ENCODE measurements at regions not wholly inside any gene's neighbourhood (a gene's known extent, or its start where the extent isn't known, plus 50 kb on each side); places are given as distances from the start of the nearest gene placed in this dataset.

DNA sequence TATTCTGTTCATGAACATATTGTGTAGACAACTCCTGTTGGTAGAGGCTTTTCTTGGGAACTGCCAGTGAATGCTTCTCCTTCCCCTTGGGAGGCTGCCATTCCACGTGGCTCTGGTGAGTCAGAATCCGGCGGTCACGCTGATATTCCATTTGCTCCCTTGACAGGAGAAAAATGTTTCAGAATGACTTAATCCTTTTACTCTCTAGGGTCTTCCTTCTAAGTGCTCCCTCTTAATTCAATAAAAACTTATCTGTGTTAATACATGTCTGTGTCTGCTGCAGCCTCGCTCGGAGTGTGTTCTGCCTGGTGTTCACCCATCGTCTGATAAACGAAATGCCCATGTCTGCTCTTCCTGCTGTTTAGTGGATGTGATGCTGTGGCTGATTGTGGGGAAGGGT, 278.6 kb downstream of the ARHGAP12 start:
- no peaks in the 10 kb centered on the region for H3K9me3 ChIP-seq
- no peaks in the 10 kb centered on the region for H3K36me3 ChIP-seq (replicated peaks in 1 of 2; ENCODE audit: insufficient read depth in 1 of 2, low read depth in 2 of 2)
- DNase-seq (peak; percentile 28 to 50 (median 42)), ATAC-seq (no peak)
- H3K27ac ChIP-seq, result no peak overlapping the region
- no peak overlapping the region for H3K4me3 ChIP-seq
- 71 to 74% methylated on average over 8 of the region's 8 CpGs for WGBS, 2 donors
- H3K27me3 ChIP-seq, result no peaks in the 10 kb centered on the region
- no peak for TF ChIP-seq POLR2A (IDR thresholded peaks at IDR 0.05)
- TF ChIP-seq, protein P1, sequence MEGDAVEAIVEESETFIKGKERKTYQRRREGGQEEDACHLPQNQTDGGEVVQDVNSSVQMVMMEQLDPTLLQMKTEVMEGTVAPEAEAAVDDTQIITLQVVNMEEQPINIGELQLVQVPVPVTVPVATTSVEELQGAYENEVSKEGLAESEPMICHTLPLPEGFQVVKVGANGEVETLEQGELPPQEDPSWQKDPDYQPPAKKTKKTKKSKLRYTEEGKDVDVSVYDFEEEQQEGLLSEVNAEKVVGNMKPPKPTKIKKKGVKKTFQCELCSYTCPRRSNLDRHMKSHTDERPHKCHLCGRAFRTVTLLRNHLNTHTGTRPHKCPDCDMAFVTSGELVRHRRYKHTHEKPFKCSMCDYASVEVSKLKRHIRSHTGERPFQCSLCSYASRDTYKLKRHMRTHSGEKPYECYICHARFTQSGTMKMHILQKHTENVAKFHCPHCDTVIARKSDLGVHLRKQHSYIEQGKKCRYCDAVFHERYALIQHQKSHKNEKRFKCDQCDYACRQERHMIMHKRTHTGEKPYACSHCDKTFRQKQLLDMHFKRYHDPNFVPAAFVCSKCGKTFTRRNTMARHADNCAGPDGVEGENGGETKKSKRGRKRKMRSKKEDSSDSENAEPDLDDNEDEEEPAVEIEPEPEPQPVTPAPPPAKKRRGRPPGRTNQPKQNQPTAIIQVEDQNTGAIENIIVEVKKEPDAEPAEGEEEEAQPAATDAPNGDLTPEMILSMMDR (IDR thresholded peaks at IDR 0.05), result no peak
- intact Hi-C loops (cut with DNase I), result no loop called here
- no peaks in the 10 kb centered on the region for H3K4me1 ChIP-seq

DNA sequence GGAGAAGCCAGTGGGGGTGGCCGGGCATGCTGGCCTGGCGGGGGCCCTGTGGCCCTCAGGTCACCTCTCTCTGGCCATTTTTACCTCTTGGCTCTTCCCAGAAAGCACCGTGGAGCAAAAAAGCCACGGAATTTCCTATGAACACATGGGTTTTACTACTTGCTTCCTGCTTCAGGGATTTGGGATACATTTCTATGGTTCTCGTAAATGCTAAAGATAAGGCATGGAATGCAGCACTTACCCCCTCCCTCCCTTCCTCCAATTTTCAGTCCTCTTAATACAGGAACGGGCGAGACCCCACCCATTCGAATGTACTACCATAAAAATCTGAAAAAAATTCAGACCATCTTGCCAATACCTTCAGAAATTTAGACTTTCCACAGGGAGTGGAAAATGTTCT, 279.7 kb downstream of the ARHGAP12 start:
- no peak for DNase-seq
- Histone ChIP-seq H3K27ac (no peak overlapping the region), H3K36me3 (replicated peaks in 1 of 2; ENCODE audit: insufficient read depth in 1 of 2, low read depth in 2 of 2) (no peaks in the 10 kb centered on the region), H3K4me3 (no peak overlapping the region), H3K9me3 (no peaks in the 10 kb centered on the region), H3K27me3 (no peaks in the 10 kb centered on the region), H3K4me1 (no peaks in the 10 kb centered on the region)
- TF ChIP-seq, protein P1 (IDR thresholded peaks at IDR 0.05), result no peak
- no peak for TF ChIP-seq POLR2A (IDR thresholded peaks at IDR 0.05)
- 54 to 70% methylated on average over 8 of the region's 8 CpGs for WGBS, 2 donors
- no peak for ATAC-seq
- intact Hi-C loops (cut with DNase I), result no loop called here

DNA sequence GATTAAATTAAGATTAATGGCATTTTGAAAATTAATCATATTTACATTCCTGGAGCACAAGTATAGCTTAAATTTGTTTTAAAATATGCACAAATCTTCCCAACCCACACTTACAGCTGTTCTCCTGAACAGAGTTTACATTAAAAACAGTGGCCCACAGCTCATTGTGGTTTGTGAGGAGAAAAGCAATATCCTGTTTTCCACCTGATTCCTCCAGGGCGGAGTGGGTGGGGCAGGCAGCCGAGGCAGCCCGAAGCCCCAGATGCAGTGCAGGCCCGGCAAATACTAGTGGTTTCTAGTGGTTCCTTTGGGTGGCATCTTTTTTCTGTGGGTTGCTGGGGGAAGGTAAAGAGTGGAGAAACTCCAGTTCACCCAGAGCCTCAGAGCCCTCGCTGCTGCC, 280.8 kb downstream of the ARHGAP12 start:
- H3K27ac ChIP-seq, result no peak overlapping the region
- no peak overlapping the region for H3K4me3 ChIP-seq
- no peak for TF ChIP-seq POLR2A (IDR thresholded peaks at IDR 0.05)
- TF ChIP-seq, protein P1 (IDR thresholded peaks at IDR 0.05), result no peak
- H3K36me3 ChIP-seq (replicated peaks in 1 of 2; ENCODE audit: insufficient read depth in 1 of 2, low read depth in 2 of 2), result no peaks in the 10 kb centered on the region
- intact Hi-C loops (cut with DNase I), result no loop called here
- no peak for ATAC-seq
- H3K27me3 ChIP-seq, result no peaks in the 10 kb centered on the region
- no peaks in the 10 kb centered on the region for H3K9me3 ChIP-seq
- WGBS, 2 donors, result 84 to 86% methylated on average over 5 of the region's 5 CpGs
- no peaks in the 10 kb centered on the region for H3K4me1 ChIP-seq
- no peak for DNase-seq

DNA sequence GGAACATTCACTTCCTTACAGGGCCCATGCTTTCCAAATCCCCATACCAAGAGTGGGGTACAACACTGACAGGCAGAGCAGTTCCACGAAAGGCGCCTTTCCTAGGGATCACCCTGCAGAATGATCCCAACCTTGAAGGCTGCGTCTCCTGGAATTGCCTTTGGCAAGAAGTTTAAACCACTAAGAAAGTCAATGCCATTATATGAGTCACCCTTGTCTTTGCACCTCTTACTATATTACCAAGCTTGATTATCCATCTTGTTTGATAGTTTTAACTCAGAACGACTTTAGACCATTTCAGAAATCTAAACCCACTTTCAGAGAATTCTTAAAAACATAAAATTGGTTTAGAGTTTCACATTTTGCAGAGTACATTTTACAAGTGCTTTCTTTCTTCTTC, 282.1 kb downstream of the ARHGAP12 start:
- H3K27me3 ChIP-seq, result no peaks in the 10 kb centered on the region
- TF ChIP-seq POLR2A (IDR thresholded peaks at IDR 0.05), result no peak
- TF ChIP-seq, protein P1 (IDR thresholded peaks at IDR 0.05), result no peak
- ATAC-seq (no peak), DNase-seq (no peak)
- no peaks in the 10 kb centered on the region for H3K9me3 ChIP-seq
- no peak overlapping the region for H3K4me3 ChIP-seq
- intact Hi-C loops (cut with DNase I), result no loop called here
- no peaks in the 10 kb centered on the region for H3K4me1 ChIP-seq
- 82 to 85% methylated on average over 4 of the region's 4 CpGs for WGBS, 2 donors
- no peak overlapping the region for H3K27ac ChIP-seq
- H3K36me3 ChIP-seq (replicated peaks in 1 of 2; ENCODE audit: insufficient read depth in 1 of 2, low read depth in 2 of 2), result no peaks in the 10 kb centered on the region

DNA sequence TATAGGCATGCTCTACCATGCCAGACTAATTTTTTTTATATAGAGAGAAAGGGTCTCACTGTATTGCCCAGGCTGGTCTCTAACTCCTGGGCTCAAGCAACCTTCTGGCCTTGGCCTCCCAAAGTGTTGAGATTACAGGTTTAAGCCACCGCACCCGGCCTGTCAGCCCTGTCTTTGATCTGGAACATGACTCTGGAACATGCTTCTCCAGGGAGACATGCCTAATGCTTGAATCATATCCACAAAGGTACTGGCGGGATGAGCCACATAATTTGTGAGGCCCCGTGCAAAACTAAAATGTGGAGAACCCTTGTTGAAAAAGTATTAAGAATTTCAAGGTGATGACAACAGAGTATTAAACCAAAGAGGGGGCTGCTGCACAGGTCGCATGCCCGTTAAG, 282.8 kb downstream of the ARHGAP12 start:
- DNase-seq (no peak), ATAC-seq (no peak)
- Histone ChIP-seq H3K27ac (no peak overlapping the region), H3K4me3 (no peak overlapping the region), H3K27me3 (no peaks in the 10 kb centered on the region), H3K36me3 (replicated peaks in 1 of 2; ENCODE audit: insufficient read depth in 1 of 2, low read depth in 2 of 2) (no peaks in the 10 kb centered on the region), H3K4me1 (no peaks in the 10 kb centered on the region), H3K9me3 (no peaks in the 10 kb centered on the region)
- no peak for TF ChIP-seq POLR2A (IDR thresholded peaks at IDR 0.05)
- TF ChIP-seq, protein P1 (IDR thresholded peaks at IDR 0.05), result no peak
- intact Hi-C loops (cut with DNase I), result no loop called here
- 80 to 81% methylated on average over 6 of the region's 6 CpGs for WGBS, 2 donors

Data from body of pancreas (tissue), 4 donors.